ENCODE measurements at regions not wholly inside any gene's neighbourhood (a gene's known extent, or its start where the extent isn't known, plus 50 kb on each side); places are given as distances from the start of the nearest gene placed in this dataset.
A peak's percentile ranks its signal among the peaks of the same experiment; 100 is the strongest.

- no peak for DNase-seq
Measured at GRCh38 chr3:107992976-107993684, 97.7 kb downstream of the CD47 start.

GRCh38 chr3:107990926-107991325 is 99.9 kb downstream of the CD47 start:
- no peak for DNase-seq

GRCh38 chr3:107990433-107990832 is 100.4 kb downstream of the CD47 start:
- DNase-seq: no peak

- DNase-seq: no peak
Measured at GRCh38 chr3:107989661-107990060, 101.2 kb downstream of the CD47 start.

- no peak for DNase-seq
Measured at GRCh38 chr3:107988460-107989175, 102.2 kb downstream of the CD47 start.

GRCh38 chr3:107987036-107987939 is 103.5 kb downstream of the CD47 start:
- DNase-seq: no peak

GRCh38 chr3:107986505-107986904 is 104.3 kb downstream of the CD47 start:
- DNase-seq: no peak

GRCh38 chr3:107985496-107985895 is 105.3 kb downstream of the CD47 start:
- DNase-seq: no peak

- no peak for DNase-seq
Measured at GRCh38 chr3:107983247-107983646, 107.6 kb downstream of the CD47 start.

GRCh38 chr3:107982165-107982564 is 108.7 kb downstream of the CD47 start:
- DNase-seq: no peak

GRCh38 chr3:107981471-107982111 is 109.2 kb downstream of the CD47 start:
- peak; percentile 20 to 32 for DNase-seq

GRCh38 chr3:107979538-107979937 is 111.3 kb downstream of the CD47 start:
- no peak for DNase-seq

- DNase-seq: no peak
Measured at GRCh38 chr3:107978131-107979055, 112.4 kb downstream of the CD47 start.

GRCh38 chr3:107977221-107978130 is 113.4 kb downstream of the CD47 start:
- no peak for DNase-seq

GRCh38 chr3:107976202-107976800 is 114.5 kb downstream of the CD47 start:
- no peak for DNase-seq

GRCh38 chr3:107975529-107976201 is 115.2 kb downstream of the CD47 start:
- DNase-seq: no peak

- DNase-seq: no peak
Measured at GRCh38 chr3:107973961-107974360, 116.9 kb downstream of the CD47 start.

GRCh38 chr3:107973152-107973551 is 117.7 kb downstream of the CD47 start:
- DNase-seq: no peak

GRCh38 chr3:107970993-107971580 is 119.7 kb downstream of the CD47 start:
- no peak for DNase-seq

Measured in hippocampal formation (tissue), 2 donors.